ENCODE measurements at regions not wholly inside any gene's neighbourhood (a gene's known extent, or its start where the extent isn't known, plus 50 kb on each side); places are given as distances from the start of the nearest gene placed in this dataset.

- Histone ChIP-seq H3K36me3 (replicated peaks; ENCODE audit: low read depth, low read length) (no peaks in the 10 kb centered on the region), H3K79me2 (ENCODE audit: low read length) (no peaks in the 10 kb centered on the region), H3K9me3 (ENCODE audit: insufficient read depth, low read length) (no peaks in the 10 kb centered on the region), H3K4me2 (ENCODE audit: low read length) (no peak overlapping the region), H3K27me3 (ENCODE audit: low read depth, low read length) (peaks cover 3% of the 10 kb centered on the region; the same call in 1 of the 2 replicates), H3K4me1 (ENCODE audit: low read length) (no peaks in the 10 kb centered on the region), H4K20me1 (ENCODE audit: insufficient read depth, low read length) (no peaks in the 10 kb centered on the region), H3K4me3 (ENCODE audit: low read length) (no peak overlapping the region), H2AFZ (ENCODE audit: low read depth, low read length) (no peak overlapping the region), H3K27ac (ENCODE audit: low read length) (no peak overlapping the region), H3K9ac (ENCODE audit: low read length) (no peak overlapping the region)
- TF ChIP-seq CTCF (IDR thresholded peaks at IDR 0.05; ENCODE audit: low read depth, low read length) (no peak), EZH2phosphoT487 (IDR thresholded peaks at IDR 0.05; ENCODE audit: low read depth) (no peak)
These were observed 140.3 kb downstream of the CYP26B1 start for GRCh38 chr2:72007402-72007801.

- no peak overlapping the region for H3K4me2 ChIP-seq (ENCODE audit: low read length)
- H3K79me2 ChIP-seq (ENCODE audit: low read length): no peaks in the 10 kb centered on the region
- no peaks in the 10 kb centered on the region for H3K4me1 ChIP-seq (ENCODE audit: low read length)
- no peak overlapping the region for H3K9ac ChIP-seq (ENCODE audit: low read length)
- H3K27me3 ChIP-seq (ENCODE audit: low read depth, low read length): peaks cover 9% of the 10 kb centered on the region; the same call in 1 of the 2 replicates
- no peak overlapping the region for H3K27ac ChIP-seq (ENCODE audit: low read length)
- H3K9me3 ChIP-seq (ENCODE audit: insufficient read depth, low read length): no peaks in the 10 kb centered on the region
- no peak overlapping the region for H2AFZ ChIP-seq (ENCODE audit: low read depth, low read length)
- H4K20me1 ChIP-seq (ENCODE audit: insufficient read depth, low read length): no peaks in the 10 kb centered on the region
- H3K36me3 ChIP-seq (replicated peaks; ENCODE audit: low read depth, low read length): no peaks in the 10 kb centered on the region
- H3K4me3 ChIP-seq (ENCODE audit: low read length): no peak overlapping the region
- no peak for TF ChIP-seq CTCF (IDR thresholded peaks at IDR 0.05; ENCODE audit: low read depth, low read length)
- TF ChIP-seq EZH2phosphoT487 (IDR thresholded peaks at IDR 0.05; ENCODE audit: low read depth): no peak
These were observed 141.4 kb downstream of the CYP26B1 start for GRCh38 chr2:72006188-72006736.

GRCh38 chr2:72004976-72005375, 142.7 kb downstream of the CYP26B1 start:
- Histone ChIP-seq H3K9ac (ENCODE audit: low read length) (no peak overlapping the region), H3K36me3 (replicated peaks; ENCODE audit: low read depth, low read length) (no peaks in the 10 kb centered on the region), H3K27me3 (ENCODE audit: low read depth, low read length) (peaks cover 8% of the 10 kb centered on the region; the same call in 1 of the 2 replicates), H3K27ac (ENCODE audit: low read length) (no peak overlapping the region), H2AFZ (ENCODE audit: low read depth, low read length) (no peak overlapping the region), H3K4me1 (ENCODE audit: low read length) (no peaks in the 10 kb centered on the region), H3K4me3 (ENCODE audit: low read length) (no peak overlapping the region), H4K20me1 (ENCODE audit: insufficient read depth, low read length) (no peaks in the 10 kb centered on the region), H3K9me3 (ENCODE audit: insufficient read depth, low read length) (no peaks in the 10 kb centered on the region), H3K79me2 (ENCODE audit: low read length) (no peaks in the 10 kb centered on the region), H3K4me2 (ENCODE audit: low read length) (no peak overlapping the region)
- TF ChIP-seq EZH2phosphoT487 (IDR thresholded peaks at IDR 0.05; ENCODE audit: low read depth) (no peak), CTCF (IDR thresholded peaks at IDR 0.05; ENCODE audit: low read depth, low read length) (no peak)

DNA sequence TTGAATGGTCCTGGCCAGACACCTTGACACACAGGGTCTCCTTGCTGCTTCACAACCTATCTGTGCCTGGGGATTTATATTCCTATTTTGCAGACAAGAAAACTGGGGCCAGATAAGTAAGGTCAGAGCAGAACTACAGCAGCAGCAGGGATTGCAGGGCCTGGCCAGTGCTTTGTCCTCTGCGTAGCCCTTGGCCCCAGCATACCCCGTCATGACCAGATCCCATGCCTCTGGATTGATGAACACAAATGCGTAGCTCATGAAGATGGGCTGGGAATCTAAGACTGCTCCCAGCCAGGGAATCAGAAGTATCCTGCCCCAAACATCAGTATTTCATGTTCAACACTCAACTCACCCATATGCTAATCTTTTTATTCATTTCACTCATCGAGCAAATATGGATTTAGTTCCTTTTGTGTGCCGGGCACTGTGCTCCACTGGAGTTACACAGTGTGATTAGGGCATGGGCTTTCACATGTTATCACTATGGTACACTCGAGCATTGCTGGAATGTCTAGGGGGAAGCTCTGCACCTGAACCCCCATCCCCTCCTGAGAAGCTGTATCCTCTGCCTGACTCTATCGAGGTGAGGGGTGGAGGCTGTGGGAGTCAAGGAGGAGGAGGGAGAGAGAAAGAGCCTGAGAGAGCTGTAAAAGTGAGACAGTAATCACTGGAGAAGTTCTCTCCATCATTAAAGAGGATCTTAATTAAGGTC, 143.3 kb downstream of the CYP26B1 start:
- no peaks in the 10 kb centered on the region for H3K79me2 ChIP-seq (ENCODE audit: low read length)
- no peak overlapping the region for H3K27ac ChIP-seq (ENCODE audit: low read length)
- no peak overlapping the region for H2AFZ ChIP-seq (ENCODE audit: low read depth, low read length)
- peaks cover 8% of the 10 kb centered on the region; the same call in 1 of the 2 replicates for H3K27me3 ChIP-seq (ENCODE audit: low read depth, low read length)
- no peaks in the 10 kb centered on the region for H3K9me3 ChIP-seq (ENCODE audit: insufficient read depth, low read length)
- H3K36me3 ChIP-seq (replicated peaks; ENCODE audit: low read depth, low read length): no peaks in the 10 kb centered on the region
- no peaks in the 10 kb centered on the region for H4K20me1 ChIP-seq (ENCODE audit: insufficient read depth, low read length)
- H3K4me1 ChIP-seq (ENCODE audit: low read length): no peaks in the 10 kb centered on the region
- no peak overlapping the region for H3K4me2 ChIP-seq (ENCODE audit: low read length)
- no peak overlapping the region for H3K4me3 ChIP-seq (ENCODE audit: low read length)
- TF ChIP-seq CTCF (IDR thresholded peaks at IDR 0.05; ENCODE audit: low read depth, low read length) (no peak), EZH2phosphoT487 (IDR thresholded peaks at IDR 0.05; ENCODE audit: low read depth) (no peak)
- H3K9ac ChIP-seq (ENCODE audit: low read length): no peak overlapping the region
